ENCODE measurements at regions not wholly inside any gene's neighbourhood (a gene's known extent, or its start where the extent isn't known, plus 50 kb on each side); places are given as distances from the start of the nearest gene placed in this dataset.

- Histone ChIP-seq H3K9me3 (ENCODE audit: control insufficient read depth in 1 of 2, low read length in 2 of 2) (no peaks in the 10 kb centered on the region), H3K27me3 (ENCODE audit: control insufficient read depth in 1 of 2, insufficient read depth in 2 of 2, low read length in 2 of 2) (no peaks in the 10 kb centered on the region), H3K4me3 (ENCODE audit: low read depth in 1 of 2, low read length in 2 of 2) (no peak overlapping the region), H3K27ac (ENCODE audit: low read depth, low read length) (no peak overlapping the region), H3K36me3 (ENCODE audit: control insufficient read depth in 1 of 2, insufficient read depth in 2 of 2, low read length in 2 of 2) (no peaks in the 10 kb centered on the region), H3K4me1 (ENCODE audit: control insufficient read depth in 1 of 2, insufficient read depth in 2 of 2, low read length in 2 of 2) (peaks cover 0 to 10% of the 10 kb centered on the region in 2 donors), H3K9ac (ENCODE audit: low read depth in 1 of 2, low read length in 2 of 2) (no peak overlapping the region)
Measured at GRCh38 chr2:196224756-196225155, 53.4 kb upstream of the STK17B start.

GRCh38 chr2:196225213-196225612, 53.8 kb upstream of the STK17B start:
- Histone ChIP-seq H3K9me3 (ENCODE audit: control insufficient read depth in 1 of 2, low read length in 2 of 2) (no peaks in the 10 kb centered on the region), H3K4me1 (ENCODE audit: control insufficient read depth in 1 of 2, insufficient read depth in 2 of 2, low read length in 2 of 2) (peaks cover 0 to 6% of the 10 kb centered on the region in 2 donors), H3K36me3 (ENCODE audit: control insufficient read depth in 1 of 2, insufficient read depth in 2 of 2, low read length in 2 of 2) (no peaks in the 10 kb centered on the region), H3K27me3 (ENCODE audit: control insufficient read depth in 1 of 2, insufficient read depth in 2 of 2, low read length in 2 of 2) (no peaks in the 10 kb centered on the region), H3K4me3 (ENCODE audit: low read depth in 1 of 2, low read length in 2 of 2) (no peak overlapping the region), H3K9ac (ENCODE audit: low read depth in 1 of 2, low read length in 2 of 2) (no peak overlapping the region), H3K27ac (ENCODE audit: low read depth, low read length) (no peak overlapping the region)

- H3K27ac ChIP-seq (ENCODE audit: low read depth, low read length) = no peak overlapping the region
- H3K4me3 ChIP-seq (ENCODE audit: low read depth in 1 of 2, low read length in 2 of 2) = no peak overlapping the region
- H3K9ac ChIP-seq (ENCODE audit: low read depth in 1 of 2, low read length in 2 of 2) = no peak overlapping the region
- no peaks in the 10 kb centered on the region for H3K27me3 ChIP-seq (ENCODE audit: control insufficient read depth in 1 of 2, insufficient read depth in 2 of 2, low read length in 2 of 2)
- H3K9me3 ChIP-seq (ENCODE audit: control insufficient read depth in 1 of 2, low read length in 2 of 2) = no peaks in the 10 kb centered on the region
- H3K36me3 ChIP-seq (ENCODE audit: control insufficient read depth in 1 of 2, insufficient read depth in 2 of 2, low read length in 2 of 2) = no peaks in the 10 kb centered on the region
- H3K4me1 ChIP-seq (ENCODE audit: control insufficient read depth in 1 of 2, insufficient read depth in 2 of 2, low read length in 2 of 2) = peaks cover 0 to 4% of the 10 kb centered on the region in 2 donors
Measured at GRCh38 chr2:196226058-196226706, 54.8 kb upstream of the STK17B start.

- Histone ChIP-seq H3K27ac (ENCODE audit: low read depth, low read length) (no peak overlapping the region), H3K27me3 (ENCODE audit: control insufficient read depth in 1 of 2, insufficient read depth in 2 of 2, low read length in 2 of 2) (no peaks in the 10 kb centered on the region), H3K4me3 (ENCODE audit: low read depth in 1 of 2, low read length in 2 of 2) (no peak overlapping the region), H3K9ac (ENCODE audit: low read depth in 1 of 2, low read length in 2 of 2) (no peak overlapping the region), H3K36me3 (ENCODE audit: control insufficient read depth in 1 of 2, insufficient read depth in 2 of 2, low read length in 2 of 2) (no peaks in the 10 kb centered on the region), H3K9me3 (ENCODE audit: control insufficient read depth in 1 of 2, low read length in 2 of 2) (no peaks in the 10 kb centered on the region), H3K4me1 (ENCODE audit: control insufficient read depth in 1 of 2, insufficient read depth in 2 of 2, low read length in 2 of 2) (peaks cover 0 to 4% of the 10 kb centered on the region in 2 donors)
Measured at GRCh38 chr2:196226707-196227065, 55.3 kb upstream of the STK17B start.

GRCh38 chr2:196229013-196229412, 57.6 kb upstream of the STK17B start:
- peaks cover 19 to 27% of the 10 kb centered on the region in 2 donors for H3K4me1 ChIP-seq (ENCODE audit: control insufficient read depth in 1 of 2, insufficient read depth in 2 of 2, low read length in 2 of 2)
- H3K4me3 ChIP-seq (ENCODE audit: low read depth in 1 of 2, low read length in 2 of 2) = no peak overlapping the region
- H3K9ac ChIP-seq (ENCODE audit: low read depth in 1 of 2, low read length in 2 of 2) = no peak overlapping the region
- H3K27ac ChIP-seq (ENCODE audit: low read depth, low read length) = no peak overlapping the region
- no peaks in the 10 kb centered on the region for H3K36me3 ChIP-seq (ENCODE audit: control insufficient read depth in 1 of 2, insufficient read depth in 2 of 2, low read length in 2 of 2)
- no peaks in the 10 kb centered on the region for H3K9me3 ChIP-seq (ENCODE audit: control insufficient read depth in 1 of 2, low read length in 2 of 2)
- no peaks in the 10 kb centered on the region for H3K27me3 ChIP-seq (ENCODE audit: control insufficient read depth in 1 of 2, insufficient read depth in 2 of 2, low read length in 2 of 2)

GRCh38 chr2:196230061-196230854, 58.9 kb upstream of the STK17B start:
- H3K27ac ChIP-seq (ENCODE audit: low read depth, low read length) = no peak overlapping the region

GRCh38 chr2:196233021-196233804, 61.8 kb upstream of the STK17B start:
- Histone ChIP-seq H3K36me3 (ENCODE audit: control insufficient read depth in 1 of 2, insufficient read depth in 2 of 2, low read length in 2 of 2) (no peaks in the 10 kb centered on the region), H3K4me1 (ENCODE audit: control insufficient read depth in 1 of 2, insufficient read depth in 2 of 2, low read length in 2 of 2) (peaks cover 20 to 29% of the 10 kb centered on the region in 2 donors), H3K9me3 (ENCODE audit: control insufficient read depth in 1 of 2, low read length in 2 of 2) (no peaks in the 10 kb centered on the region), H3K27me3 (ENCODE audit: control insufficient read depth in 1 of 2, insufficient read depth in 2 of 2, low read length in 2 of 2) (no peaks in the 10 kb centered on the region), H3K9ac (ENCODE audit: low read depth in 1 of 2, low read length in 2 of 2) (no peak overlapping the region), H3K4me3 (ENCODE audit: low read depth in 1 of 2, low read length in 2 of 2) (peak overlapping the region; percentile 4 to 8), H3K27ac (ENCODE audit: low read depth, low read length) (no peak overlapping the region)

More at GRCh38 chr2:196230061-196230854, 58.9 kb upstream of the STK17B start:
- Histone ChIP-seq H3K4me3 (ENCODE audit: low read depth in 1 of 2, low read length in 2 of 2) (no peak overlapping the region), H3K9me3 (ENCODE audit: control insufficient read depth in 1 of 2, low read length in 2 of 2) (no peaks in the 10 kb centered on the region), H3K36me3 (ENCODE audit: control insufficient read depth in 1 of 2, insufficient read depth in 2 of 2, low read length in 2 of 2) (no peaks in the 10 kb centered on the region), H3K27me3 (ENCODE audit: control insufficient read depth in 1 of 2, insufficient read depth in 2 of 2, low read length in 2 of 2) (no peaks in the 10 kb centered on the region), H3K4me1 (ENCODE audit: control insufficient read depth in 1 of 2, insufficient read depth in 2 of 2, low read length in 2 of 2) (peaks cover 20 to 29% of the 10 kb centered on the region in 2 donors), H3K9ac (ENCODE audit: low read depth in 1 of 2, low read length in 2 of 2) (no peak overlapping the region)

GRCh38 chr2:196233805-196234475, 62.6 kb upstream of the STK17B start:
- peaks cover 20 to 29% of the 10 kb centered on the region in 2 donors for H3K4me1 ChIP-seq (ENCODE audit: control insufficient read depth in 1 of 2, insufficient read depth in 2 of 2, low read length in 2 of 2)
- H3K9me3 ChIP-seq (ENCODE audit: control insufficient read depth in 1 of 2, low read length in 2 of 2) = no peaks in the 10 kb centered on the region
- H3K27ac ChIP-seq (ENCODE audit: low read depth, low read length) = no peak overlapping the region
- no peaks in the 10 kb centered on the region for H3K27me3 ChIP-seq (ENCODE audit: control insufficient read depth in 1 of 2, insufficient read depth in 2 of 2, low read length in 2 of 2)
- H3K9ac ChIP-seq (ENCODE audit: low read depth in 1 of 2, low read length in 2 of 2) = no peak overlapping the region
- no peaks in the 10 kb centered on the region for H3K36me3 ChIP-seq (ENCODE audit: control insufficient read depth in 1 of 2, insufficient read depth in 2 of 2, low read length in 2 of 2)
- H3K4me3 ChIP-seq (ENCODE audit: low read depth in 1 of 2, low read length in 2 of 2) = peak overlapping the region in 1 of 2 donors; percentile 4

- H3K27ac ChIP-seq (ENCODE audit: low read depth, low read length) = no peak overlapping the region
- peaks cover 20 to 29% of the 10 kb centered on the region in 2 donors for H3K4me1 ChIP-seq (ENCODE audit: control insufficient read depth in 1 of 2, insufficient read depth in 2 of 2, low read length in 2 of 2)
- H3K27me3 ChIP-seq (ENCODE audit: control insufficient read depth in 1 of 2, insufficient read depth in 2 of 2, low read length in 2 of 2) = no peaks in the 10 kb centered on the region
- no peaks in the 10 kb centered on the region for H3K9me3 ChIP-seq (ENCODE audit: control insufficient read depth in 1 of 2, low read length in 2 of 2)
- no peak overlapping the region for H3K9ac ChIP-seq (ENCODE audit: low read depth in 1 of 2, low read length in 2 of 2)
- H3K36me3 ChIP-seq (ENCODE audit: control insufficient read depth in 1 of 2, insufficient read depth in 2 of 2, low read length in 2 of 2) = no peaks in the 10 kb centered on the region
- no peak overlapping the region for H3K4me3 ChIP-seq (ENCODE audit: low read depth in 1 of 2, low read length in 2 of 2)
Measured at GRCh38 chr2:196234672-196235071, 63.3 kb upstream of the STK17B start.
